Liver (tissue), 3 donors: ENCODE measurements at regions not wholly inside any gene's neighbourhood (a gene's known extent, or its start where the extent isn't known, plus 50 kb on each side); places are given as distances from the start of the nearest gene placed in this dataset.

Experiments used
- CTCF ChIP-seq: fragments of 150-350 bp; IDR thresholded peaks from 2 replicates; pipeline ENCODE4 v1.5.1; 2017; ENCODE audit warnings: improper control_type of control experiment, low read depth, low read length; ENCODE audit not compliant: missing input control
- RAD21 ChIP-seq, 2 donors: IDR thresholded peaks; 2 replicates each; pipeline ENCODE4 v1.6.1; 2016; ENCODE audit warnings: antibody characterized with exemption in 2 of 2, mild to moderate bottlenecking in 2 of 2
- RXRA ChIP-seq, 2 donors: IDR thresholded peaks; 2 replicates each; pipeline ENCODE4 v1.6.1; 2017 to 2018; ENCODE audit warnings: antibody characterized with exemption in 2 of 2, mild to moderate bottlenecking in 1 of 2
- TF ChIP-seq, protein P1 (sequence below): IDR thresholded peaks from 2 replicates; pipeline ENCODE4 v1.6.1; 2016; ENCODE audit warnings: antibody characterized with exemption
- donor health status: healthy.
- donor health status: healthy.

DNA sequence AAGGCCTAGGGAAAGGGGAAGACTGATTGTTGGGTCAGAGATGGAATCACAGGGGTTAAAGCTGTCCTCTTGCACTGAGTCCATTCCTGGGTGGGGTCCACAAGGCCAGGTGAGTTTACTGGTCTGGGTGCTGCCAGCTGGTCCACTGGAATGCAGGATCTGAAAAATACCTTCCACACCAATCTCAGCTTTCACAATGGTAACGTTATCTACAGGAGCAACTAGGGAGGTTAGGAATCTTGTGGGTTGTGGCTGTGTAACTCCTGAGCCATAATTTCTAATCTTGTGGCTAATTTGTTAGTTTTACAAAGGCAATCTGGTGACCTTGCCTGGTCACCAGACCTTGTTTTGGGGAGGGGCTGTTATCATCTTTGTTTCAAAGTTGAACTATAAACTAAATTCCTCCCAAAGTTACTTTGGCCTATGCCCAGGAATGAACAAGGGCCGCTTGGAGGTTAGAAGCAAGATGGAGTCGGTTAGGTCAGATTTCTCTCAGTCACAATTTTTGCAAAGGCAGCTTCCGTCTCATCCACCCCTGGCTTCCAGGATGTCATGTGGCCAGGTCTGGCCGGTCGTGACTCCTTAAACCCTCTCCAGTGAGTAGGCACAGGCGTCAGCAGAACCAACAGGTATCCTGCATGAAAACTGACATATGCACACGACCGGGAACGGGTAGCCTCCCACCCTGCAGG lies 123.3 kb upstream of the SH3BP4 start:
- no peak for TF ChIP-seq RAD21 (IDR thresholded peaks at IDR 0.05)
- no peak for TF ChIP-seq CTCF
- TF ChIP-seq RXRA (IDR thresholded peaks at IDR 0.05): no peak
- TF ChIP-seq, protein P1, sequence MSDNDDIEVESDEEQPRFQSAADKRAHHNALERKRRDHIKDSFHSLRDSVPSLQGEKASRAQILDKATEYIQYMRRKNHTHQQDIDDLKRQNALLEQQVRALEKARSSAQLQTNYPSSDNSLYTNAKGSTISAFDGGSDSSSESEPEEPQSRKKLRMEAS: no peak
